NCI-H345 treated with DMSO at 0.1 percent for 48 hours (cell line): ENCODE measurements at regions not wholly inside any gene's neighbourhood (a gene's known extent, or its start where the extent isn't known, plus 50 kb on each side); places are given as distances from the start of the nearest gene placed in this dataset.

Experiments
- DNase-seq: peaks from one replicate; lab custom pipeline; 2025; ENCODE audit not compliant: unreplicated experiment; lab: John Stamatoyannopoulos, UW

DNA sequence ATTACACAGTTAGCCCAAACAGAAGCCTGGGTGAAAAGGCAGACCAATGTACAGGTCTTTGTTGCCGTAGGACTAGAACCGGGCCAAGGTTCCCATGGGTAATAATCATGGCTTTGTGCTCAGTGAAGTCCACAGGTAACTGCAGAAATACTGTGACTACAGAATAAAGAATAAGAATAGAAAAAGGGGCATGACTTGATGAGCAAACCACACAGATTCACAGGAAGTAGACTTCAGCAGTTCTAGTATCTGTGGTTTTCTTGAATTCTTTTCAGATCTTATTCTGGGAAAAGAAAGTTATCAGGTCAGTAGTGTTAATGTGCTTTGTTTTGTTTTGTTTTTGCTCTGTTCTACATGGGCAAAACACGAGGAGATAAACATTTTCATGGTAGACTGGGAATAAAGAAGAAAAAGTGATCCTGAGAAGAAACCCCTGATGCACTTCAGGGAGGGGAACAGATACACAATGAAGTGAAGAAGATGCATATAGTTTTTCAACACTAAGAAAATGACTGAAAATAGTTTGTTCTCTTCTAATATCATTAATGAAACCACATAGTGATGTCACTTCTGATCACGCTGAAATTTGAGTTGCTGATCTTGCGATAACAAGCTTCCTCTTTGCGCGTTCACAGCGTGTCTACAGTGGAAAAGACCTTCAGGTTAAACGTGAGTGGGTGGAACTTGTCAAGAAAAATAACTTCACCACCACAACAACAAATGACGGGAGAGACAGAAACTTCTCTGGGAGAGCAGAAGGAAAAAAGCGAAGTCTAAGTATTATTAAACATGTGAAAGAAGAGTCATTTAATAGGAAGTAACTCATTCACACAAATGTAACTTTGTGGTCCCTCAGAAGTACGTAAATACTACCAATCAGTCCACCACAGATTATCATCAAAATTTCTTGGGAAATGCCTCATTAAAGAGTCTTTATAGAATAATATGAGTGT lies 315.8 kb upstream of the SATB1 start:
- no peak for DNase-seq

DNA sequence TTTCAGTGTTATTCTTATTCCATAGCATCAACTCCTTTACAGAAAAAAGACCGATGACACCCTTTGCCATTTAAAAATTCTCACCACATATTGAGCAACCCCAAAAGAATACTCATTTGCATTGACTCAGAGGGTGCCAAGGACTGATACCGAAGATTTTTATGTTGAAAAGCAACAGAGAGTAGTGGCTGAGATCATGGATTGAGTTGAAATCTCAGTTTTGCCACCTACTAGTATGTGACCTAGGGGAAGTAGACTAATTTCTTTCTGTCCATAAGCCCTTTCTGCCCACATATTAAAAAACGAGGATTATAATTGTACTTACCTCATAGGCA lies 313.9 kb upstream of the SATB1 start:
- DNase-seq = no peak

DNA sequence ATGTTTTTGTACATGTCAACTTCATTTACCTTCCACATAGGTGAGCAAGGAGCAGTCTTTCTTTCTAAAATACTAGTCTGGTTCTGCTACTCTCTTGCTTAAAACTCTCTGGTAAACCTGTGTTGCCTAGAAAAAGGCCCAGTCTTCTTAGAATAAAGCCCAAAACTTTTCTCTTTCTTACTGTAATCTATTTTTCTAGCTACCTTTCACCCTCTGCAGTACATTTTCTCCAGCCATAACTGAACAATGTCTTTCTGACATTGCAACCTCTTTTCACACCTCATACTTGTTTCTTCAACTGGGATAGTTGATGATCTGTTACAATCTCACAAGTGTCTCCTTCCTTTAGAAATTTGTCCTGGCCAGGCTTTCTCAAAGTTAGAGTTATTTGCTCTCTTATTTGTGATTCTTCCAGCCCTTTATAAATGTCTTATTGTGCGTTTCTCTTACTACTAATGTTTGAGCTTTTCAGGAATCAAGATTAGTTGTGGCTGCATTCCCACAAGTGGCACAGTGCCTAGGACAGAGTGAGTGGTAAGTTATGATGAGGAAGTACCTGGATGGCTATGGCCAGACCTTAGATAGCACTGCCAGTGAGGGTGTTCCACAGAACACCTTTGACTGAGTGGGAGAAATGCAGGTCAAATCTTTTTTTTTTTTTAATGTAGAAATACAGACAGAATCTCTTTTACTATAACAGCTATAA lies 313.4 kb upstream of the SATB1 start:
- no peak for DNase-seq

DNA sequence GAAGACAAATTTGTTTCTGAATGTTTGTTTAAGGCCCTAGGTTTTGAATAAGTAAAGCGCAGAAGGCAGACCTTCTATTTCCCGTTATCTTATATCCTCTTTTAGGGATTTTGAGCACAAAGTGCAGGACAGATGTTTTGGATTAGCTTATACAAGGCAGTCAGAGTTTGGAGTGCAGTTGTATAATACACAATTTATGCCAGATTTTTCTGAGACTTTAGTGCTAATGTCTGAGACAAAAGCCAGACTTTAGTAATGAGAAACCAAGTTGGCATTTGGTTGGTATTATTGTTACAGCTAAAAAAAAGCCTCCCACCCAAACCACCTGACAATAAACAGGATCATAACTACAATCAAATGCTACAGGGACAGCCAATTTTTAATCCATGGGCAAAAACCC lies 309.9 kb upstream of the SATB1 start:
- DNase-seq = no peak

DNA sequence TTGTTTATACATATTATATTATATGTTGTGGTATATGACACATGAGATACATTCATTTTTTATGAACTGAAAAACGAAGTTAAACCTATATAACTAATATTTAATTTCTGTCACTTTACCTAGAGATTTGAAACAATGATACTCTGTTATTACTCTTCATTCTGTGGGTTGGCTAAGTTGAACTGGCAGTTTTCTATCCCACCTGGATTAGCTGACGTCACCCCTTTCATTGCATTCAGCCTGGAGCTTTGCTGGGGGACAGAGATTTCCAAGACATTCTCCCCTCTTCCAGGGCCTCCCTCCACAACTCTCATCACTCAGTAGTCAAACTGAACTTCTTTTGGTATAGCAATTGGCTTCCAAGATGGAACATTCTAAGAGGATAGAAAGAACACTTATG lies 309.2 kb upstream of the SATB1 start:
- DNase-seq = no peak

DNA sequence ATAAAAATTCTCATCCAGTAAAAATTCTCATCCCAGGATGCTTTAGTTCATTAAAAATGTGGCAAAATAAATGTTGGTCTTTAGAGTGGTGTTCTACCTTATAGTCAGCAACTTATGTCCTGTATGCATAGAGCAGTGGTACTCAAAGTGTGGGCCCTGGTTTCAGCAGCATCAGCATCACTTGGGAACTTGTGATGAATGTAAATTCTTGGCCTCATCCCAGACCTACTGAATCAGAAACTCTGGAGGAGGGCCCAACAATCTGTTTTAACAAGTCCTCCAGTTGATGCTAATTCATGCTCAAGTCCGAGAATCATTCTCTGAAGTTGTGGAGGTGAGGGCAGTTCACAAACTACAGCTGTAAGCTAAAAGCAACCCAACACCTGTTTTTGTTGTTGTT lies 307.3 kb upstream of the SATB1 start:
- DNase-seq = no peak

DNA sequence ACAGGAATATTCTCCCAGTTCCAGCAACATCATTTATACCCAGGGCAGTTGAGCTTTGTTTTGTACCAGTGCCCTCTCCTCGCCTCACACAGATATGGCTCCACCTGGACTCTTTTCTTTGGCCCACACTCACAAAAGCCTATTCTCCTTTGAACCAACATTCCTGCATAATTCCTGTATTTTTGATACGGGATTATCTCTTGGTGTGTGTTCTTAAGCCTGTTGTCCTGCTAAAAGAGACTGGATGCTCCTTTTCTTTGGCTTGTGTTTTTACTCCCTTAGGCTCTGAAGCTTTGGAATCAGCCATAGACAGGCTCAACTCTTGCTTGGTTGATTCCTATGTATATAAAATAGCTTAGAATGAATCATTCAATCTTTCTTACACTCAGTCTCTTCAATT lies 305.4 kb upstream of the SATB1 start:
- no peak for DNase-seq

DNA sequence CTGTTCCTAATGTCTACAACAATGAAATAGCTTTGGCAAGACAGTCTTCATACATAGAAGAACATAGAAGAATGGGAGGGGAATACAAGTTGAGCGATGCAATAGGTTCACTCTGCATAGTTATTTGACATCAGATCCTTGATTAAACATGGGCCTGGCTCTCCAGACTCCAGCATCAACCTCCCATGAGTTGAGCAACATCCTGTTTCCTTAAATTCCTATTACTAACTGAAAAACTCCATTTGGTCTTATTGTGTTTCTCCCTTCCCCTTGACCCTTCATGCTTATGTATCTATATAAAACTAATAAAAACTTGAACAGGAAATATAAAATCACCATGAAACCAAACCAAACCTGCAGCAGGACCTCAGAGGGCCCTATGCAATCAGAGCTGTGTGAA lies 304.5 kb upstream of the SATB1 start:
- no peak for DNase-seq

DNA sequence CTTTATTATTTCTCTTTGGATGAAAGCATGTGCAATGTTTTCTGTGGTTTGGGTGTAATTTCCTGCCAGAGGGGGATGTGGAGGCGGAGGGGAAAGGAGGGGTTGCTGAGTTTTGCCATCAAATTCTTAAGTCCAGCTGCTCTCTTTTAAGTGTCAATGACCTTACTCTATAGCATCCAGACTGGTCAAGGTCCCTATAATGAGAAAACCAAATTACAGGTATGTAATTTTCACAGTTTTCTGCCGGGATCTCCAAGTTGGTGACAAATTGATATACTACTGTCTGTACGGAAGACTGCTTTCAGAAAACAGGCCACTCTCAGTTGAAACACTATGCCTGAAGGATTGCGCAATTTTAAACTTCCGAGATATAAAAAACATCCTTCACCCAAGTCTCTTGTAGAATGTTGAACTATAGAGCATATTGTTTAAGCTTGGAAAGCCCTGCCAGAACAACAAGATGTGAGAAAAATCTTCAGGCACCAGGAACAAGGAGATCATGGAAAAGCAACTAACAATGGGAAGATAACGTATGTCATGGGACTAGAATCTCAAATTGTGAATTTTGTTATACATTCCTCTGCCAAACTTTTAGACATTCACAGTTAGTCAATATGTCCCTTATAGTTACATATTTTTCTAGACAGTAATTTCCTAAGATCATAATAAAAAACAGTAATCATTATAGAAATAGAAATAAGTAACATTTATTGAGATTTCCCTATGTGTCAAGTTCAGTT lies 300.7 kb upstream of the SATB1 start:
- no peak for DNase-seq

DNA sequence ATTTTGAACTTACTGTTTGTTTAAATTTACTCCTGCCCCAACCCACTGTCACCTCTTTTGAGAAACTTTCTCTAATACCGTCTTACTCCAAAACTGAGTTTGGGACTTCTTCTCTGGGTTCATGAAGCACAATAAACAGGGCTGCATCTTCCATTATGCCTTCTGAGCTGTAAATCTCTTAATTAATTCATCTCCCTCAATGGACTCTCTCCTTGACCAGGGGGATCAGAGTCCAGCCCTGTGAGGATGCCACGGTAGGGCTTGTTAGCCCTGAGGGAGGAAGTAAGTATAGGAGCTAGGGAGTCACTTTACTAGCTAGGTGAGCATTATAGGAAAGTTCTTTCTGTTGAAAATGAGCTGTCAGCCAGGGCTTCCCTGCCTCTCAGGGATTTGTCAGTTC lies 299.3 kb upstream of the SATB1 start:
- DNase-seq = no peak

DNA sequence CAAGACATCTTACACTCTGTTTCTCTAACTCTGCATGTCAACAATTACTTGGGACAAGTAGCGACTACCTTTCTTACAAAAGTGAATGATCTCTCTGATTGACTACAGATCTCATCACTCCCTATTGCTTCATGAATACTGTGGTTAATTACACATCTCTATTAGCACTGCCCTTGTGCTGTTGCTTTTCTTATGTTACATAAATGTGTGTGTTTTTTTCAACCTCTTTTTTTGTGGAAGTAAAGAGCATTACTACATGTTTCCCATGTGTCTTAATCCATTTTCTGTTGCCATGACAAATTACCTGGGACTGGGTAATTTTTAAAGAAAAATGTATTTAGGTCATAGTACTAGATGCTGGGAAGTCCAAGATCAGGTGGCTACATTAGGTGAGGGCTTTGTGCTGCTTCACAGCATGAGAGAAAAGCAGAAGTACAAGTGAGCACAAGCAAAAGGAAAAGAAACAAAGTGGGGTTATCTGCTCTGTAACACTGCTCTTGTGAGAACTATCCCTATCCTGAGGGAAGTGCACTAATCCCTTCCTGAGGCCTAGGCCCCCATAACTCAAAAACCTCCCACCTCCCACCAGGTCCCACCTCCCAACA lies 298.2 kb upstream of the SATB1 start:
- DNase-seq = no peak

DNA sequence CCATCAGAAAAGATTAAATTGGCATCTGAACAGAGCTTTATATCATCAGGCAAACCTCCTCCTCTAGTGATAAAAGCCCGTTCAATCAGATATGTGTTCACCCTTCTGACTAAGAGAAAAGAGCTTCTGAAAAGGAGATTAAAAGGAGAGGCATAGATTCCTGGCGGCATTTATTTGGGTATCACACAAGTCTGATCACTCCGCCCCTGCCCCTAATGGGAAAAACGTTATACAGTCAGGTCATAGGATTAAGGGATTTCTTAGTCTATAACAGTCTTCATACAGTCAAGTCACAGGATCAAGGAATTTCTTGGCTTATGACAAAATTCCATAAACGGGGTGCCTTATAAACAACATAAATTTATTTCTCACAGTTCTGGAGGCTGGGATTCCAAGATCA lies 295.4 kb upstream of the SATB1 start:
- DNase-seq = no peak

DNA sequence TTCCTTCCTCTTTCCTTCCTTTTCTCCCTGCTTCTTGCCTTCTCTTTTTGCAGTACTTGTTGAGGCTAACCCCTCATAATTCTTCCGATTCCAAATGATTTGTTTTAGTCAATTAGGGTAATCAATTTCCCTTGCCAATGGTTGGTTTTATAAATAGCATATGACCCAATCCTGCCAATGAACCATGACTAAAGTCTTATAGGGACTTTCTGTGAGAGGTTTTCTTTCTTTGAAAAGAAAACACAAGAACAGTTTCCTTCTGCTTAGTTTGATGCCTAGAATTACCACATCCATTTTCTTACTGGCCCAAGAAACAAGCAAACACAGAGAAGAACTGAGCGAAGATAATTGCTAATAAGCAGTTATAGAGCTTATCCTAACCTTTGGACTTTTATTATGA lies 292.5 kb upstream of the SATB1 start:
- DNase-seq = no peak

DNA sequence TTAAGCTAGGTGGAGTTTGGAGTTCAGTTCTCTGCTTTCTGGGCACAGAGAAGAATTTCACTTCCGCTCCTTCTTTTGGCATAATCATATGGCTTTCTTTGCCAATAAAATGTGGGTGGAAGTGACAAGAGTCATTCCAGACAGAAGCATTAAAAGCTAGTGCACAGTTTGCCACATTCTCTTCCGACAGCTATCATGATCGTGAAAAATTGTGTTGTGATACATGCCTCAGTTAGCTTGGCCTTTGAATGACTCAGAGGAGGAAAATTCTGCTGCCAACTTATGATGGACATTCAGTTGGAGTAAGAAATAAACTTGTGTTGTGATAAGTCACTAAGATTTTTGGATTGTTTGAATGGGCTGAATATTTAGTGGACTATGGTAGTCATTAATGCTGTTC lies 291.7 kb upstream of the SATB1 start:
- no peak for DNase-seq

DNA sequence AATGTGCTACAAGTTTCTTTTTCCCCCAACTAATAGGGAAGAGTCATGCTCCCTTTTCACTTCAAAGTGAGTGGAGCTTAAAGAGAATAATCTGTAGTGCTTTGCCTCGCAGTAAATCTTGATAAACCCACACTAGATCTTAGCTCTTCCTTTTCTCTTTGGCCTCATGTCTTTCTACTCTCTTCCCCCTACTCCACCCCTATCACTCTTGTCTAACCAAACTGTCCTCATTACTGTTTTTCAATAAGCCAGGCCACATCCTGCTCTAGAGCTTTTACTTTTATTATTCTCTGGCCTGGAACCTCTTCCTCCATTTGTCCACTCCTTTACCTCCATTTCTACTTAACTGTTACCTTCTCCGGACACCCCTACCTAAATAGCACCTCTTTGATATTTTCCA lies 291.0 kb upstream of the SATB1 start:
- DNase-seq = no peak

DNA sequence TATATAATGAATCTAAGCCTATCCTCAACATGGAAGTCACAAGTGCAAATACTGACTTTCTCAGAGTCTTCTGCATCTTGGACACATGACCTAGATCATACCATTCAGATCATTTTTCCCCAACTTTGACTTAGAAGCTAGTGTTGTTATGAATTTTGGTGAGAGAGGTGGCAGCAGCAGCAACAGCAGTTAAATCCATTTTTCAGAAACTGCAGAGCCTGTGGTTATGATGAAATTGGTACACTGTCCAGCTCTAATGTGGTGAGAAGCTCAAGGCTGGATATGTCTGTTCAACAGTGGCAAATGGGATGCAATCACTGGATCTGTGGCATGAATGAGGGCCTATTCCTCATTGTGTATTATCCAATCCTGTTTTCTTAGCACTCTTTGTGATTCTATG lies 290.1 kb upstream of the SATB1 start:
- no peak for DNase-seq

DNA sequence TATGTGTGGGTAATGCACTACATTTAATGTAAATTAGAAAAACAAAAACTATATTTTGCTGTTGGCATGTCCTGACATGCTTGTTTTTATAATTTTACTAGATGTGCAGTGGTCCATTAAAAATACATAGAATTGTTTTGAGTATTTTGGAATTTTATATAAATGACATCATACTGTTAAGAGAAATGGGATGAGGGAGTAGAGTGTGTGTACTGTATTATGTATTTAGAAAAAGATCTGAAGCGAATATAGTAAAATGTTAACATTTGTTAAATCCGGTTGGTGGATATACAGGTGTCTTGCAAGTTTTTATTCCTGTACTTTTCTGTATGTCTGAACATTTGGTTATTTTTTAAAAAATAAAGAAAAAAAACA lies 288.4 kb upstream of the SATB1 start:
- no peak for DNase-seq

DNA sequence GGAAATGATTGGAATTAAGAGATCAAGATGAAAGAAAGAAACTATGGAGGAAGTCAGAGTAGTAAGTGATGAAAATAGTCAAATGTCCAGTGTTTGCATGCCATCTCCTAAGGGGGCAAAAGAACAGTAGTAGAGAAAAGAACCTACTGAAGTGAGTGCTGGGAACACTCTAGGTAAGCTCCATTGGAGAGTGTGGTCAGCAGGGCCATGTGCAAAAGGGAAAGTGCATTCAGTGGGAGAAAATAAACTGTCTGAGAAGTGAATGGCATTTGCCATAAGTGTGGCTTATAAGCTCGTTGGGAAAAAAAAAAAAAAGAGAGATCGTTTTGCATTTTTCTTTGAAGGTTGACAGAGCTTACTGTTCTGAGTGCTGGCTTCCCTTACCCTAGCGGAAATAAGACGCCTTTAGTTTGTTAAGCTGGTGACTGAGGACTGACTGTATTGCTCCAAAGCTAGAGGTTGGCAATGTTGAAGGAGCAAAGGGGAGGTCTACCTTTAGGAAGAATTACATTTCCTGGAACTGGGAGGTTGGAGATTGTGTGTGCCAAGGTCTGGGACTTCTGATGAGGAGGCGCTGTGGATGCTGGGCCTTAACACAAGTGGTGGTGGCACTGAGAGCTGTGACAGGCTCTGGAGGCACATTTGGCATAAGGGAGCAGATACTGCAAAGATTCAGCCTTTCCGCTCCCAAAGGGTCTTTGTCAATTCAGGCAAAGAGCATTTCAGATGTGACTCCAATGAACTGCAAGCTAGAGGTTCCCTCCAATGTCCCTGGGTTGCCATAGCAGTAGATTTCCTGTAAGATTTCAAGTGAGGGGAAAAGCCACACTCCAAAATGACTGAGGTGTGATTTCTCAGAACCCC lies 287.8 kb upstream of the SATB1 start:
- DNase-seq = no peak

DNA sequence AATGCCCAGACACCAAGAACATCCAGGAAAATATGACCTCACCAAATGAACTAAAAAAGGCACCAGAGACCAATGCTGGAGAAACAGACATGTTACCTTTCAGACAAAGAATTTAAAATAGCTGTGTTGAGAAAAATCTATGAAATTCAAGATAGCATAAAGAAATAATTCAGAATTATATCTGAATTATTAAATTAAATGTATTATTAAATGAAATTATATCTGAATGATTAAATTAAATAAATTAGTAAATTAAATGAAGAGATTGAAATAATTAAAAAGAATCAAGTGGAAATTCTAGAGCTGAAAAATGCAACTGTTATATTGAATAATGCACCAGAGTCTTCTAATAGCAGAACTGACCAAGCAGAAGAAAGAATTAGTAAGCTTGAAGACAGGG lies 279.2 kb upstream of the SATB1 start:
- DNase-seq = no peak

DNA sequence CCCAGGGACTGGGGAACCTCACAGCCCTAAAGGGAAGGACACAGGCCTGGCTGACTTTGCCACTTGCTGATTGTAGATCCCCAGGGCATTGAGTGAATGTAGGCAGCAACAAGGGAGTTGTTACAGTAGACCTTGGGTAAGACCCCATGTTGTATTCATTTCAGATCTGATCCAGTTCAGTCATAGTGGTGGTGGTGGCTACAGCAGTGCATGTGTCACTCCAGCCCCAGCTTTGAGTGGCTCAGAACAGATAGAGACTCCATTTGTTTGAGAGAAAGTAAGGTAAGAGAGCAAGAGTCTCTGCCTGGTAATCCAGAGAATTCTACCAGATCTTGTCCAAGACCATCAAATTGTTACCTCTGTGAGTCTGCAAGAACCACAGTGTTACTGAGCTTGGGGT lies 278.7 kb upstream of the SATB1 start:
- no peak for DNase-seq
